GM12872 (cell line): ENCODE measurements at regions not wholly inside any gene's neighbourhood (a gene's known extent, or its start where the extent isn't known, plus 50 kb on each side); places are given as distances from the start of the nearest gene placed in this dataset.

Experiments used
- CTCF ChIP-seq: IDR thresholded peaks from 3 replicates; pipeline ENCODE4 v1.5.1; 2011; ENCODE audit warnings: low read depth, mild to moderate bottlenecking, low read length, moderate library complexity; ENCODE audit not compliant: insufficient read depth

- no peak for TF ChIP-seq CTCF
Measured at GRCh38 chr15:31255732-31256377, 70.8 kb upstream of the KLF13 start.

GRCh38 chr15:31256378-31257265 is 70.0 kb upstream of the KLF13 start:
- no peak for TF ChIP-seq CTCF

- TF ChIP-seq CTCF = no peak
Measured at GRCh38 chr15:31257286-31257685, 69.3 kb upstream of the KLF13 start.

- no peak for TF ChIP-seq CTCF
Measured at GRCh38 chr15:31258260-31258659, 68.4 kb upstream of the KLF13 start.

- TF ChIP-seq CTCF = no peak
Measured at GRCh38 chr15:31259562-31260252, 66.9 kb upstream of the KLF13 start.

GRCh38 chr15:31260646-31261265 is 65.9 kb upstream of the KLF13 start:
- no peak for TF ChIP-seq CTCF
